HL-60 (cell line): ENCODE measurements at regions not wholly inside any gene's neighbourhood (a gene's known extent, or its start where the extent isn't known, plus 50 kb on each side); places are given as distances from the start of the nearest gene placed in this dataset.

ENCODE experiments used
- CTCF ChIP-seq: IDR thresholded peaks from one replicate; pipeline ENCODE4 v1.5.1; 2011; ENCODE audit warnings: low read length, control low read depth, inconsistent platforms; ENCODE audit not compliant: insufficient read depth
- GABPA ChIP-seq: IDR thresholded peaks from 2 replicates; pipeline ENCODE4 v1.6.1; 2012; ENCODE audit warnings: low read depth
- REST ChIP-seq: IDR thresholded peaks from 2 replicates; pipeline ENCODE4 v1.6.1; 2012; ENCODE audit warnings: low read depth; ENCODE audit not compliant: insufficient replicate concordance

GRCh38 chr9:88235615-88236014 is 97.3 kb upstream of the SPATA31C2 start:
- no peak for TF ChIP-seq CTCF
- no peak for TF ChIP-seq GABPA
- no peak for TF ChIP-seq REST
